HK-2 (cell line): ENCODE measurements at regions not wholly inside any gene's neighbourhood (a gene's known extent, or its start where the extent isn't known, plus 50 kb on each side); places are given as distances from the start of the nearest gene placed in this dataset.
"Not testable (repeated sequence)": the region's sequence is repeated elsewhere in the genome, so short reads cannot be mapped to it uniquely, and the experiment has no call there.

Experiments
- DNase-seq: peaks from one replicate; pipeline ENCODE4 v3.0.0-alpha.2; 2018; ENCODE audit not compliant: unreplicated experiment

DNA sequence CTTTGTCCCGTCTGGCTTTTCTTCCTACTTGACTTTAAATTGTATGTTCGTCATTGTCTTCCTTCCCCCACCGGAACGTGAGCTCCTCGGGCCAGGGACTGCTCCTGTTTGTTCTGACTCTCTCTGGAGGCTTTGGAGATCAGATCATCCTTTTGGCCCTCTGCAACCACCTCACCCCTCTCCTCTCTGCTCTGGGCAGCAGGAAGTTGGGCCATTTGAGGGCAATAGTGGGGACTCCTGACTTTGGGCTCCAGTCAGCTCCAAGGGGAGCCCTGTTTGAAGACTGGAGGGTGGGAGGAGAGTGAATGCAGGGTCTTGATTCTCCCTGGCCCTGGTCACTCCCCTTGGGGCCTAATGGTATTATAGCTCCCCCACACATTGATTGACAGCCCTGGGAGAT is 186.3 kb upstream of the B3GAT1 start:
- no peak for DNase-seq

GRCh38 chr11:134597452-134597851 is 185.4 kb upstream of the B3GAT1 start:
- DNase-seq = no peak

- DNase-seq = no peak
These were observed 184.4 kb upstream of the B3GAT1 start for GRCh38 chr11:134596404-134596803.

DNA sequence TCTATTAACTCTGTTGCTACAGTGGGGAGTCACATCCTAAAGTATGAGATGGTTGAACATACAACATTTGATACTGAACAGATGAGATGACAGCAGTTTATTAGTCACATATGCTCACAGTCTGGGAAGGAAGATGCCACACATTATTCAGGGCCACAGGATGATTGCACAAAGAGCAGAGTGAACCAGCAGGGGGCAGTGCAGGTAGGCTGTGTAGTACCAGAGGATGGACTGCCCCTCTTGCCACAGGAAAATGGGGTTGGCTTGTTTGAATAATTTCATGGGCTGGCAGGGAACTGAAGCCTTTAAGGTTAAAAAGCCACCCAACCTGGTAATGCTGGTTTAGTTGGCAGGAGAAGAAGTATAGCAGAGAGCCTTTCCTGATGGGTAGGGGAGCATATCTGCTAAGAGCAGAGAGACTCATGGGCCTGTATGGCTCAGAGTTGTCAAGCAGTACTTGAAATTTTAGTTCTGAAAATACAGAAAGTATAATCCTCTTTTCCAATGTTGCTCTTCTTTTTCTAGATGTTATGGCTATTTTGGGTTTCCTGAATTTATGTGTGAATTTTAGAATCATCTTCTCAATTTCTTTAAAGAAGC is 180.4 kb upstream of the B3GAT1 start:
- DNase-seq = no peak

DNA sequence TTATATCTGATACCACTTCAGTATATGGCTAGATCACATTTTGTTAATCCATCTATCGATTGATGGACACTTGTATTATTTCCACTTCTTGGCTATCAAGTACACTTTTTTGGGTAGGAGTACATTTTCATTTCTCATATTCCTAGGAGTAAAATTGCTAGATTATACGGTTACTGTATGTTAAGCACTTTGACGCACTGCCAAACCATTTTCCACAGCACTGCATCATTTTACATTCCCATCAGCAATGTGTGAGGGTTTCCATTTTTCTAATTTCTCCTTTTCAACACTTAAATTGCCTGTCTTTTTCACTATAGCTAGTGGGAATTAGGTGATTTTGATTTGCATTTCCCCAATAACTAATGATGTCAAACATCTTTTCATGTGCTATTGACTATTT is 179.3 kb upstream of the B3GAT1 start:
- no peak for DNase-seq

DNA sequence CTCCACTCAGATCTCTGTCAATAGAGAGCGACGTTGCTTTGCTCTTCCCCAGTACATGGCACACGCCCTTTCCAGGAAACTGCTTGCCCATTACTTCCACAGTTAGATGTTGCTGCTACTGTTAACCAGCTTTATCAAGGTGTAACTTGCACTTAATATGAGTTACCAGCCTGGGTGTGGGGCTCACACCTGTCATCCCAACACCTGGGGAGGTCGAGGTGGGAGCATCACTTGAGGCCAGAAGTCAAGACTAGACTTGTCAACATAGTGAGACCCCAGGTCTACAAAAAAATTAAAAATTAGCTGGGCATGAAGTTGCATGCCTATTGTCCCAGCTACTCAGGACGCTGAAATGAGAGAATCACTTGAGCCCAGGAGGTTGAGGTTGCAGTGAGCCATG is 177.1 kb upstream of the B3GAT1 start:
- no peak for DNase-seq

DNA sequence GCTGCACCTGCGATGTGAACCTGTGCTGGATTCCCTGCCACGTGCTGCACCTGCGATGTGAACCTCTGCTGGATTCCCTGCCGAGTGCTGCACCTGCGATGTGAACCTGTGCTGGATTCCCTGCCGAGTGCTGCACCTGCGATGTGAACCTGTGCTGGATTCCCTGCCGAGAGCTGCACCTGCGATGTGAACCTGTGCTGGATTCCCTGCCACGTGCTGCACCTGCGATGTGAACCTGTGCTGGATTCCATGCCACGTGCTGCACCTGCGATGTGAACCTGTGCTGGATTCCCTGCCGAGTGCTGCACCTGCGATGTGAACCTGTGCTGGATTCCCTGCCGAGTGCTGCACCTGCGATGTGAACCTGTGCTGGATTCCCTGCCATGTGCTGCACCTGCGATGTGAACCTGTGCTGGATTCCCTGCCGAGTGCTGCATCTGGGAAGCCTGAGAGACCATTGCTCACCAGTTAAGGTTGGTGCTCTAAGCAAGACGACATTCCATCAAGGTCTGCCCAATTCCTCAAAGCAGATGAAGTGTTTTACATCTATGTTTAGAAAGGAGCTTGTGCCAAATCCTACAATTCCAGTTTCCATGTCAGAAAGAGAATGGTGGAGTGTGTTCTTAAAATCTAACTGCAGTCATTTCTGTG is 176.5 kb upstream of the B3GAT1 start:
- DNase-seq = not testable (repeated sequence)

- DNase-seq = no peak
These were observed 175.3 kb upstream of the B3GAT1 start for GRCh38 chr11:134587345-134587744.

- no peak for DNase-seq
These were observed 174.7 kb upstream of the B3GAT1 start for GRCh38 chr11:134586726-134587125.

- no peak for DNase-seq
These were observed 173.9 kb upstream of the B3GAT1 start for GRCh38 chr11:134585666-134586610.

DNA sequence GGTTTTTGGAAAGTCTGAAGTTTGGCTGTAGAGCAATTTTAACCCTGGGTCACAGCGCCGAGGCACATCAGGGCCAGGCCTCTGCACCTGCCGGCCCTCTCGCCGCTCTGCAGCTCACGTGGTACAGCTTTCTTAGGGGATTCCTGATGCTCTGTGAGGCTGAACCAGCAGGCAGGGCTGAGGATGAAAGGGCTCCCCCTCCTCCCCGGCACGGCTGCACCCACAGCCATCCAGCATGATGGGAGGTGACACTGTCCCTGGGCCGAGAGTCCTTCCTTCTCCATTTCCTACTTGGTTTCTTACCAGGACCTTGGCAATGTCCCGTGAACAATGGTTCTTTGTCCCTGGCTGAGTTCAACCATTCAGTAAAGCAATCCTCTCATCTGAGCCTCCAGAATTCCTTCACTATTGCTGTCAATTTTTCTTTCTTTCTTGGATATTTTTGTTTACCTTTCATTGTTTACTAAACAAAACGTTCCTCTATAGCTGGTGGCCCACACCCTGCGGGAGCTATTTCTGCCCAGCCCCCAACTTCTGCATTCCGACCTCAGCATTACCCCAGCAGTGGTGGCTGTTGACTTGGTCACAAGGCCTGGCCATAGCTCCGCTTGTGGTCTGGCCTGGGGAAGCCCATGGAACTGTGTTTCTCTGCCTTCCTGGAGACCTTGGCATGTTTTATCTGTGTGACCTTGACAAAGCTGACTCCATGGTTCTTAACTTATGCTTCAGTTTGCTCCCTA is 172.8 kb upstream of the B3GAT1 start:
- DNase-seq = no peak

- no peak for DNase-seq
These were observed 172.0 kb upstream of the B3GAT1 start for GRCh38 chr11:134584001-134584561.

DNA sequence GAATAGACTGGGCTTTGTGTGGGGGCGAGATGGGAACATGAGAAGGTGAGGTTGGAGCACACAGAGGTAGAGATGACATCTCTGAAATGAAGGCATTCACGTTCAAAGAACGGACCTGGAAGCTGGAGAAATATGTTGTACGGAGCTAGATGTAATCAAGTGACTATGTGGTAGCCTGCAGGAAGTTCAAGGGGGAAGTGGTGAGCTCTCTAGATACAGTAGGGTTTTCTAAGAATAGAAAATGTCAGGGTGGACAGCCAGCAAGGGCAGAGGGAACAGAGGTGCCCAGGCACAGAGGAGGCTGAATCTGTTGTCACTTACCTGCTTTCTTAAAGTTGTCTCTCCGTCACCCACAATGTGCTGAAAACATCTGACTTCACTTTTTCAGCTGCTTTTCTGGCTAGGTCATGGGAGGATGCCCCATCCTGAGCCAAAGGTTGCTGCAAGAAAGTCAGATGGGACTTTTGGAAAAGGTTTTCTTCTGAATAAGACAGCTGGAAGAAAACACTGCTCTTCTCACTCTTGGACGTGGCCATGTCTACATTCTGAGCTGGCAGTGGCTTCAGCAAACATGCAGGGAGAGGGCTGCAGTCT is 171.5 kb upstream of the B3GAT1 start:
- no peak for DNase-seq

GRCh38 chr11:134582770-134583095 is 170.7 kb upstream of the B3GAT1 start:
- no peak for DNase-seq

GRCh38 chr11:134581966-134582769 is 170.1 kb upstream of the B3GAT1 start:
- no peak for DNase-seq

- no peak for DNase-seq
These were observed 169.1 kb upstream of the B3GAT1 start for GRCh38 chr11:134581121-134581626.

GRCh38 chr11:134580610-134580975 is 168.6 kb upstream of the B3GAT1 start:
- no peak for DNase-seq

GRCh38 chr11:134579724-134580609 is 167.9 kb upstream of the B3GAT1 start:
- no peak for DNase-seq
